IMR-90 (cell line): ENCODE measurements at regions not wholly inside any gene's neighbourhood (a gene's known extent, or its start where the extent isn't known, plus 50 kb on each side); places are given as distances from the start of the nearest gene placed in this dataset.

Source experiments
- ATAC-seq: fragments of 200-7000 bp; cut with Tn5 transposase; 2 replicates; pipeline ENCODE4 v1.9.1; 2020; ENCODE audit warnings: low read depth, mild to moderate bottlenecking, moderate library complexity
- BruUV-seq: library from RNA; stranded (reverse); fragments of 400-500 nt; replicated peaks from 2 replicates; lab custom pipeline; 2021; lab: Mats Ljungman, UMichigan
- CTCF ChIA-PET: fragments of 300-600 bp; formaldehyde crosslinking; extraction: SDS; loops from one replicate; lab custom pipeline; 2021; ENCODE audit warnings: antibody characterized with exemption; lab: Yijun Ruan, JAX
- POLR2A ChIA-PET: fragments of 300-600 bp; sonication (Branson Sonifier 250); formaldehyde crosslinking; loops from one replicate; lab custom pipeline; 2022; ENCODE audit warnings: antibody characterized with exemption; ENCODE audit not compliant: unreplicated experiment; lab: Charles Lee
- DNase-seq: peaks from one replicate; pipeline ENCODE4 v3.0.0; 2013
- H2AFZ ChIP-seq: replicated peaks from 2 replicates; pipeline ENCODE3; 2013; ENCODE audit warnings: low read length, mild to moderate bottlenecking; ENCODE audit not compliant: poor library complexity
- H2AK5ac ChIP-seq: 2 replicates; pipeline ENCODE4 v1.6.1; 2013; ENCODE audit warnings: low read depth, low read length, inconsistent platforms
- H2AK9ac ChIP-seq: replicated peaks from 2 replicates; pipeline ENCODE3; 2013; ENCODE audit warnings: mild to moderate bottlenecking, low read depth, low read length, moderate library complexity; ENCODE audit not compliant: poor library complexity
- H2BK120ac ChIP-seq: 2 replicates; pipeline ENCODE4 v1.6.1; 2013; ENCODE audit warnings: low read depth, low read length, inconsistent platforms
- H2BK15ac ChIP-seq: 3 replicates; pipeline ENCODE4 v1.6.1; 2013; ENCODE audit warnings: low read depth, low read length, inconsistent platforms
- H2BK20ac ChIP-seq: 2 replicates; pipeline ENCODE4 v1.6.1; 2013; ENCODE audit warnings: low read depth, mild to moderate bottlenecking, inconsistent platforms, low read length, moderate library complexity
- H2BK5ac ChIP-seq: 2 replicates; pipeline ENCODE4 v1.6.1; 2013; ENCODE audit warnings: mild to moderate bottlenecking, low read depth, low read length, inconsistent platforms; ENCODE audit not compliant: poor library complexity, severe bottlenecking
- H3K14ac ChIP-seq: replicated peaks from 2 replicates; pipeline ENCODE4 v1.6.1; 2013; ENCODE audit warnings: low read depth, low read length, inconsistent platforms
- H3K18ac ChIP-seq: 2 replicates; pipeline ENCODE4 v1.6.1; 2013; ENCODE audit warnings: low read depth, low read length, control low read depth
- H3K23ac ChIP-seq: 2 replicates; pipeline ENCODE4 v1.6.1; 2013; ENCODE audit warnings: low read depth, low read length, inconsistent platforms
- H3K27ac ChIP-seq: 2 replicates; pipeline ENCODE4 v1.5.1; 2013; ENCODE audit warnings: mild to moderate bottlenecking, control low read depth, low read length; ENCODE audit not compliant: insufficient read depth
- H3K27me3 ChIP-seq: 2 replicates; pipeline ENCODE4 v1.6.1; 2013; ENCODE audit warnings: low read length; ENCODE audit not compliant: control insufficient read depth, insufficient read depth
- H3K36me3 ChIP-seq: 2 replicates; pipeline ENCODE4 v1.6.1; 2013; ENCODE audit warnings: low read length, mixed read lengths; ENCODE audit not compliant: control insufficient read depth, insufficient read depth
- H3K4ac ChIP-seq: 2 replicates; pipeline ENCODE4 v1.6.1; 2013; ENCODE audit warnings: low read depth, low read length, inconsistent platforms
- H3K4me1 ChIP-seq: 2 replicates; pipeline ENCODE4 v1.6.1; 2013; ENCODE audit warnings: low read length, mixed read lengths; ENCODE audit not compliant: control insufficient read depth, insufficient read depth
- H3K4me2 ChIP-seq: 2 replicates; pipeline ENCODE4 v1.6.1; 2013; ENCODE audit warnings: low read depth, mild to moderate bottlenecking, control low read depth, low read length, moderate library complexity
- H3K4me3 ChIP-seq: 2 replicates; pipeline ENCODE4 v1.5.1; 2013; ENCODE audit warnings: low read depth, mild to moderate bottlenecking, control low read depth, low read length, moderate library complexity; ENCODE audit not compliant: insufficient read depth
- H3K56ac ChIP-seq: 2 replicates; pipeline ENCODE4 v1.6.1; 2013; ENCODE audit warnings: low read length, inconsistent platforms; ENCODE audit not compliant: insufficient read depth; ENCODE audit errors: extremely low read depth
- H3K79me1 ChIP-seq, 2 experiments: 2 replicates each; pipeline ENCODE4 v1.6.1; 2013; ENCODE audit warnings: low read length in 2 of 2, inconsistent platforms in 1 of 2, low read depth in 1 of 2
- H3K9ac ChIP-seq: 2 replicates; pipeline ENCODE4 v1.6.1; 2013; ENCODE audit warnings: low read depth, low read length, control low read depth
- H3K9me1 ChIP-seq: 2 replicates; pipeline ENCODE4 v1.6.1; 2013; ENCODE audit warnings: low read length, inconsistent platforms; ENCODE audit not compliant: insufficient read depth
- H3K9me3 ChIP-seq: 2 replicates; pipeline ENCODE4 v1.6.1; 2013; ENCODE audit warnings: low read length; ENCODE audit not compliant: control insufficient read depth, insufficient read depth
- H4K20me1 ChIP-seq: 2 replicates; pipeline ENCODE4 v1.6.1; 2013; ENCODE audit warnings: low read length, inconsistent platforms; ENCODE audit not compliant: insufficient read depth
- H4K5ac ChIP-seq: 2 replicates; pipeline ENCODE4 v1.6.1; 2013; ENCODE audit warnings: mild to moderate bottlenecking, low read depth, low read length, control low read depth
- H4K8ac ChIP-seq, 2 experiments: 2 replicates each; pipeline ENCODE4 v1.6.1; 2013; ENCODE audit warnings: low read depth in 2 of 2, low read length in 2 of 2, control low read depth in 1 of 2, inconsistent platforms in 1 of 2
- H4K91ac ChIP-seq: 2 replicates; pipeline ENCODE4 v1.6.1; 2013; ENCODE audit warnings: low read depth, low read length, inconsistent platforms; ENCODE audit not compliant: insufficient read depth
- CEBPB ChIP-seq: IDR thresholded peaks from 2 replicates; pipeline ENCODE4 v1.6.1; 2012; ENCODE audit warnings: low read depth, low read length, improper control_type of control experiment
- MAFK ChIP-seq: IDR thresholded peaks from 2 replicates; pipeline ENCODE4 v1.6.1; 2012; ENCODE audit warnings: low read depth, low read length, improper control_type of control experiment
- MAZ ChIP-seq: IDR thresholded peaks from 2 replicates; pipeline ENCODE4 v1.6.1; 2012; ENCODE audit warnings: low read depth, mild to moderate bottlenecking, low read length, improper control_type of control experiment, moderate library complexity, borderline replicate concordance
- NFE2L2 ChIP-seq: fragments of 150-350 bp; IDR thresholded peaks from 2 replicates; pipeline ENCODE4 v1.6.1; 2016; ENCODE audit warnings: low read depth, mild to moderate bottlenecking, low read length
- RAD21 ChIP-seq: IDR thresholded peaks from 2 replicates; pipeline ENCODE4 v1.6.1; 2012; ENCODE audit warnings: low read length, improper control_type of control experiment
- SMC3 ChIP-seq: fragments of 150-350 bp; IDR thresholded peaks from 2 replicates; pipeline ENCODE4 v1.6.1; 2016; ENCODE audit warnings: low read depth, mild to moderate bottlenecking, antibody characterized with exemption, low read length, moderate library complexity
- USF2 ChIP-seq: fragments of 150-350 bp; IDR thresholded peaks from 2 replicates; pipeline ENCODE4 v1.6.1; 2017; ENCODE audit warnings: mild to moderate bottlenecking, antibody characterized with exemption, low read length, low read depth
- WGBS, 2 experiments: methylation state at CpG; one replicate each; pipeline versions ENCODE4 v1.1.5 to v1.1.7; 2013; ENCODE audit warnings: missing lambda C conversion rate in 2 of 2; ENCODE audit not compliant: insufficient read length in 1 of 2; ENCODE audit errors: extremely low coverage in 2 of 2; 5-methylcytosine and 5-hydroxymethylcytosine counted together
- dilution Hi-C: fragments of 300-500 bp; cut with HindIII; formaldehyde crosslinking; loops from one replicate; pipeline ENCODE4 v1.14.3; 2018; ENCODE audit warnings: low sequenced_read_pairs; ENCODE audit not compliant: unreplicated experiment
- in situ Hi-C: fragments of 300-500 bp; cut with MboI; formaldehyde crosslinking; loops from 3 replicates; pipeline ENCODE4 v1.14.3; 2019; ENCODE audit warnings: low sequenced_read_pairs, inconsistent platforms, mixed read lengths
- intact Hi-C: fragments of 100-400 bp; cut with micrococcal nuclease; formaldehyde crosslinking; loops from 2 replicates; pipeline ENCODE4 v1.10.0; 2022

- intact Hi-C loops = no loop called here
- dilution Hi-C loops = no loop called here
- TF ChIP-seq MAZ (no peak), CEBPB (no peak), MAFK (no peak), SMC3 (no peak), NFE2L2 (no peak), USF2 (no peak), RAD21 (no peak)
Observed at GRCh38 chr12:125424909-125425308, 359.7 kb downstream of the AACS start.

More at GRCh38 chr12:125424909-125425308, 359.7 kb downstream of the AACS start:
- no peak overlapping the region for H3K4me2 ChIP-seq
- H2AK9ac ChIP-seq = no peak overlapping the region
- POLR2A ChIA-PET = no interaction called here
- H3K9me3 ChIP-seq = peaks cover 18% of the 10 kb centered on the region
- DNase-seq (no peak), ATAC-seq (no peak)
- H3K56ac ChIP-seq = no peak overlapping the region
- H4K20me1 ChIP-seq = no peaks in the 10 kb centered on the region
- no peaks in the 10 kb centered on the region for H3K79me1 ChIP-seq
- no peak overlapping the region for H3K14ac ChIP-seq
- no peak overlapping the region for H4K91ac ChIP-seq
- H4K8ac ChIP-seq = no peak overlapping the region
- H2BK120ac ChIP-seq = no peak overlapping the region
- no peak overlapping the region for H2BK15ac ChIP-seq
- CTCF ChIA-PET = no interaction called here
- no peak overlapping the region for H4K5ac ChIP-seq
- H3K4me3 ChIP-seq = no peak overlapping the region
- no peak overlapping the region for H2AK5ac ChIP-seq
- H2BK20ac ChIP-seq = no peak overlapping the region
- BruUV-seq = no TSS peak
- H3K36me3 ChIP-seq = no peaks in the 10 kb centered on the region
- in situ Hi-C loops = loop anchor here (25.0 kb wide), 1 partner anchor 238 kb away; the partner anchor contains the start of gene TMEM132B
- WGBS, 2 experiments = no CpG with 5 or more reads among the region's 3 CpGs
- H2BK5ac ChIP-seq = no peak overlapping the region
- no peaks in the 10 kb centered on the region for H3K4me1 ChIP-seq
- no peak overlapping the region for H3K23ac ChIP-seq
- no peak overlapping the region for H3K18ac ChIP-seq
- no peak overlapping the region for H2AFZ ChIP-seq
- no peak overlapping the region for H3K27ac ChIP-seq
- H3K4ac ChIP-seq = no peak overlapping the region
- no peak overlapping the region for H3K9ac ChIP-seq
- no peaks in the 10 kb centered on the region for H3K9me1 ChIP-seq
- H3K27me3 ChIP-seq = no peaks in the 10 kb centered on the region
